NOMO-1 treated with DMSO at 0.1 percent for 48 hours (cell line): ENCODE measurements at regions not wholly inside any gene's neighbourhood (a gene's known extent, or its start where the extent isn't known, plus 50 kb on each side); places are given as distances from the start of the nearest gene placed in this dataset.

Experiments
- DNase-seq: peaks from one replicate; lab custom pipeline; 2025; ENCODE audit not compliant: unreplicated experiment; lab: John Stamatoyannopoulos, UW

GRCh38 chr14:51395361-51395849, 155.4 kb downstream of the TMX1 start:
- no peak for DNase-seq

GRCh38 chr14:51396222-51396815, 156.3 kb downstream of the TMX1 start:
- DNase-seq = no peak

GRCh38 chr14:51398898-51399297, 158.9 kb downstream of the TMX1 start:
- DNase-seq = no peak

DNA sequence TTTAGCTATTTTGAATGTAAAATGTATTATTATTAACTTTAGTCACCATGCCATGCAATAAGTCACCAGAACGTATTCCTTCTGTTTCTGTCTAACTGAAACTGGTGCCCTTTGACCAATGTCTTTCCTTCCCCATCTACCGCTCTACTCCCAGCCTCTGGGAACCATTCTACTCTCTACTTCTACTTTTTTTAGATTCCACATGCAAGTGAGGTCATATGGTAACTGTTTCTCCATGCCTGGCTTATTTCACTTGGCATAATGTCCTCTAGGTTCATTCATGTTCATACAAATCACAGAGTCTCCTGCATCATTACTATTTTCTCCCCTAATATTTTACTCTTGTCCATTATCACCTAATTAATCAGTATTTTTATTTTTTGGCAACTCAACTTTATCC, 160.1 kb downstream of the TMX1 start:
- no peak for DNase-seq

DNA sequence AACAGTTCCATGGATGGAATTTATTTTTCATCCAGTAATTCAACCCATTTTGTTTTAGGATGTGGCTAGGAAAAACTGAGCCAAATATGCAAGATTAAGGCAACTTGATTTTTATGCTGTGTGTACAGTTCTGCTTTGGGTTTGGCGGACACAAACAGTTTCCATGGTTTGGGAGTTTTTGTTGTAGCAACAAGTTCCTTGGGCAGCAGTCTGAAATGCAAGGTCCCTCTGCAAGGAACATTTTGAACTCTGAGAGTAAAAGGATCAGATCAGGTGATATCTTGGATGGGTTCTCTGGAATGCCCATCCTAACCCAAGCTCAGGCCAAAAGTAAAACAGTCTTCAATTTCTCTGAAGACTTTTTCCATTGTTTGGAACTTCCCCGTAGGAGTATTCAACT, 161.2 kb downstream of the TMX1 start:
- no peak for DNase-seq

DNA sequence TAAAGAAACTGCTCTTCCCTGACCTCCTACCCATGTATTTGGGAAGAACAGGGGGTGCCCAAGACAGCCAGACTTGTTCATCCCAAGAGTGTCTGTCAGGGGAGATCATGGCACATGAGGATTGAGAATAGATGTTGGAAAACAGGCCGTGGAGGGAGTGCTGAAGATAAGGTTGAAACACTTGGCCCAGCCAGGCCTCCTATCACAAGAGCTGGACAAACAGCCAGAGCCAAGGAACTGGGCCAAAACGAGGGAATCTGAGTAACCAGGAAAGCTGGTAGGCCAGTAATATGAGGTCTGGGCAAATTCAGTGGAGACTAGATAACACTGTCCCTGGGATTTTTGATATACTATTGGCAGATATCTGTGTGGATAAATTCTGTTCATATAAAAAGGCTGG, 161.7 kb downstream of the TMX1 start:
- no peak for DNase-seq

- no peak for DNase-seq
These were observed 170.8 kb downstream of the TMX1 start for GRCh38 chr14:51410897-51411296.

- no peak for DNase-seq
These were observed 179.6 kb downstream of the TMX1 start for GRCh38 chr14:51419685-51420084.

DNA sequence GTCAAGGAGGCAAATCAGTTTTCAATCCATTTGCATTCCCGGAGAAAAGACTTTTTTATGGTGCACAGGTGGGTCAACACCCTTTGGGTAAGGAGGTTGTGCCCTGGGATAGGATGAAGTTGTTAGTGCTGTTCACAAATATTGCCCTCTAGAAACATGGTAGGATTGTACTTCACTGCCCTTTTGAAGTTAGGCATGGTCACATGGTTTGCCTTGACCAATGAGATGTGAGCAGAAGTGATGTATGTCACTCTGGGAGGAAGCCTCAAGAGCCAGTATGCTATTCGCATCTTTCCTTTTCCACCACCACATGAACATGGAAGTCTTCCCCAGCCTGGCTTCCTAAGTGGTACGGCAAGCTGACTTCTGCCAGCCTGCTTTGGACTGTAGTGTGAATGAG, 182.7 kb downstream of the TMX1 start:
- DNase-seq = no peak

DNA sequence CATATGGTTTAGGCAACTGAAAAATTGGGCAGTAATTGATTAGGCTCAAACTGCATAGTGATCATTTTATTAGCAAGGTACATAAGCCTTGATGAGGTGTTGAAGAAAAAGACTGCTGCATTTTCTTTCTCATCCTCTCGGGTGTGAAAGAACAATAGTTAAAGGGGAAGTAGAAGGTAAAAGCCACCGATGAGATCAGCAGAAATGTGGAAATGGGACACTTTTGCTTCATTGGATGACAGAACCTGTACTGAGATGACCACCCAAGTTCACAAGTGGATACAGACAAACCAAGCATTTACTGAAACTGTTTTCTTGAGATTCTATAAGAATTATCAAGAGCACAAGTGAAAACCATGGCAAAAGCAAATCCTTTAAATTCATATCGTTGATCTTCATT, 184.0 kb downstream of the TMX1 start:
- DNase-seq = no peak

DNA sequence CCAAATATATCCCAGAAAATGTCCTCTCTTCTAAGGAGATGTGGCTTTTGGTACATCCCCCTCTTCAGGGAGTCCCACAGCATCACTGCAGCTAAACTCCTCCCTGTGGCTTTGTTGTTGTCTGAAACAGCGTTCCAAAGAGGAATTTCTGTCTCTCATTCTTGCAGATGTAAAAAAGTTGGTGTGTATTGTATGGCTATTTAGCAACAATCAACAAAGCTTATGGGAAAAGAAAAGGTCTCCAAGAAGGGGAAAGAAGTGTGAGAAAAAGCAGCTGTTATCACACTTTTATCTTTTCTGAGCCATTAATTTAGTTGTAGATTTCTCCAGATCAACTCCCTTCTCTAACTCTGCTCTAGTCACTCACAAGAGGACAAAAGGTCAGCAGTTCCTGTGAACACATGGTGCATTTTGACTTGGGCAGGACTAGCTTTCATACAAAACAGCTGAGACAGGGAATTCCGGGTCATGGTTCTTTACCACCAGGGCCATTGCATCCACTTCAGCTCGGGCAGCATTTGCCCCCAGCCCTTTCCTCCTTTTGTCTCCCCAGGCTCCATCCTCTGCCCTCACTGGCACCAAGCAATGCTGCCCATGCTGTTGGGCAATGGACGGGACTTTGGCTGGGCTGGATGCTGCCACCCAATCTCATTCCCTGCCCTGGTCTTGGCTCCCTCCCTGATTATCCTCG, 184.7 kb downstream of the TMX1 start:
- no peak for DNase-seq

GRCh38 chr14:51428981-51429380, 188.9 kb downstream of the TMX1 start:
- DNase-seq = no peak

DNA sequence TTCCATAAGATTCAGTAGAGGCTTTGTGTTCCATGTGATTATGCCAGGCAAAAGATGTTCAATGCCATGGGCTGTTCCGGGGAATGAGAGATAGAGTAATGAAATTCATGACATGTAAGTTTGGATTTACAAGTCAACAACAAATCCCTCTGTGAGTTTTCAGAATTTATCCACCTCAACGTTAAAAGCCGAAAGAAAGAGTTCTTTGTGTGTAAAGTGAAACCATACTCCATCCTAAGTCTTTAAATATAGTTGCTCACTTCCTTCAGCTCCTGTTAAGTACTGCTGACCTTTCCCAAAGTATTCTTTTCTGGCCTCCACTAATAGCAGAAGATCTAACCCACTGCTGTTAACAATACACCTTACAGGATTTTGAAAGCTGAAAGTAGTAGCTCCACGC, 190.0 kb downstream of the TMX1 start:
- no peak for DNase-seq

- no peak for DNase-seq
These were observed 190.6 kb downstream of the TMX1 start for GRCh38 chr14:51430633-51431032.

DNA sequence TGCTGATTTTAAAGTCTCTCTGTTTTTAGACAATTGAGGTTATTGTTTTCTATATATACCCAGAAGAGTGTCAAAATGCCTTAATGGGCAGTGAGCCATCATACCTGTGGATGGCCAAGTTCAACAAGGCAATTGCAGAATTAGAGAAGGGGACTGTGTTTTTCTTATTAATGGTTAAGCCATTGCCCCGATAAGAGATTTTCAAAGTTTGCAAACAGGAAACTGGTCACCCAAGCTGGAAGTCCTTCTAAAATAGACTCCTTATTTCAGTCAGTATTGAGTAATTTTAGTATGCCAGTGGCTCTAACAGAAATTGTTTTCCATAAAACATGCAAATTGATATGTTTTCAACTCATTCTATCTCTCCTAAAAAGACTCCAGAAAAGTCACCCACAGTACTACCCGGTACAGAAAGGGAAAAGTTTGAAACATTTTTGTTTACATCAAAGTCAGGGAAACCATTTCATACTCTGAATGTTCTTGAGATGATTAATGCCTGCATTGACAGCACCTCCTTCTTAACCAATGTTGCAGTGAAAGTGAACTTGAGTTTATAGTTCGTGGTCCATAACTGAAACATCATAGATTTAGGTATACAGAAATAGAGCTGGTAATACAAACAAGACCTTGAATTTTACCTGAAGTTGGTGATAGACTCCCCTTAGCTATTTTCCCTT, 191.1 kb downstream of the TMX1 start:
- no peak for DNase-seq

DNA sequence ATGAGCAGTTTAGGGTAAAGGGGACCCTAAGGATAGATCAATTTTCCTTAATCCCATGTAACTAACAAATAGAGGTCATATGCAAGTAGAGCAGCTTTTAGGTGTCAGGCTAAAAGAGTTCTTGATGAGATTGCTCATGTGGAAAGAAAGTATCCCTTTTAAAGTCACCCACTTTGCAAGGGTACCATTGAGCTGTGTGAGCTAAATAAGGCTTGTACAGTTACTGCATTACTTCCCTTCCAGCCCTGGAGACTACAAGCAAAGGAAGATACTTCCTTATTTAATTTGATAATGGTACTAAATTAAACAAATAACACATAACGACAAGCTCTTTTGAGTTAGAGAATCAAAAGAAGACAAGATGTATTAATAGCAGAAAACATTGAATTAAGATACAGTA, 191.7 kb downstream of the TMX1 start:
- no peak for DNase-seq

GRCh38 chr14:51432302-51432948, 192.4 kb downstream of the TMX1 start:
- no peak for DNase-seq

- DNase-seq = no peak
These were observed 196.6 kb downstream of the TMX1 start for GRCh38 chr14:51436630-51437029.

- DNase-seq = no peak
These were observed 199.8 kb downstream of the TMX1 start for GRCh38 chr14:51439896-51440295.

DNA sequence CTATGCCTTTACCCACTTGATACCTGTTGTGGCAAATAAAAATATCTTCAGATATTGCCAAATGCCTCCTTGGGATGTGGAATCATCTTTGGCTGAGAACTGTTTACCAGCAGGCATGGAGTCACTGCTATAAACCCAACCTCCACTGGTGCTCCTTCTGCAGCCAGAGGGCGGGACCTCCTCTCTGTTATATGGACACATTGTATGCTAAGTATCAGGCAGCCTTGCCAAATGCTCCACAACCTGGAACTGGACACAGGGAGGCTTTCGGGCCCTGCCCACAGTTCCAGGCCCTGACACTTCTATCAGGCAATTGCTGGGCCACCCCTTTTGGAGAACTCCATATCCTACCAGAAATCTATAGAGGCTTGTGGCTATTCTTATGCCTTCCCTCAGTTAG, 201.0 kb downstream of the TMX1 start:
- DNase-seq = no peak

- DNase-seq = no peak
These were observed 202.6 kb downstream of the TMX1 start for GRCh38 chr14:51442513-51443175.
